IMR-90 (cell line): ENCODE measurements at regions not wholly inside any gene's neighbourhood (a gene's known extent, or its start where the extent isn't known, plus 50 kb on each side); places are given as distances from the start of the nearest gene placed in this dataset.

Experiments
- ATAC-seq: fragments of 200-7000 bp; cut with Tn5 transposase; 2 replicates; pipeline ENCODE4 v1.9.1; 2020; ENCODE audit warnings: low read depth, mild to moderate bottlenecking, moderate library complexity
- BruUV-seq: library from RNA; stranded (reverse); fragments of 400-500 nt; replicated peaks from 2 replicates; lab custom pipeline; 2021; lab: Mats Ljungman, UMichigan
- CTCF ChIA-PET: fragments of 300-600 bp; formaldehyde crosslinking; extraction: SDS; loops from one replicate; lab custom pipeline; 2021; ENCODE audit warnings: antibody characterized with exemption; lab: Yijun Ruan, JAX
- POLR2A ChIA-PET: fragments of 300-600 bp; sonication (Branson Sonifier 250); formaldehyde crosslinking; loops from one replicate; lab custom pipeline; 2022; ENCODE audit warnings: antibody characterized with exemption; ENCODE audit not compliant: unreplicated experiment; lab: Charles Lee
- DNase-seq: peaks from one replicate; pipeline ENCODE4 v3.0.0; 2013
- H2AFZ ChIP-seq: replicated peaks from 2 replicates; pipeline ENCODE3; 2013; ENCODE audit warnings: low read length, mild to moderate bottlenecking; ENCODE audit not compliant: poor library complexity
- H2AK5ac ChIP-seq: 2 replicates; pipeline ENCODE4 v1.6.1; 2013; ENCODE audit warnings: low read depth, low read length, inconsistent platforms
- H2AK9ac ChIP-seq: replicated peaks from 2 replicates; pipeline ENCODE3; 2013; ENCODE audit warnings: mild to moderate bottlenecking, low read depth, low read length, moderate library complexity; ENCODE audit not compliant: poor library complexity
- H2BK120ac ChIP-seq: 2 replicates; pipeline ENCODE4 v1.6.1; 2013; ENCODE audit warnings: low read depth, low read length, inconsistent platforms
- H2BK15ac ChIP-seq: 3 replicates; pipeline ENCODE4 v1.6.1; 2013; ENCODE audit warnings: low read depth, low read length, inconsistent platforms
- H2BK20ac ChIP-seq: 2 replicates; pipeline ENCODE4 v1.6.1; 2013; ENCODE audit warnings: low read depth, mild to moderate bottlenecking, inconsistent platforms, low read length, moderate library complexity
- H2BK5ac ChIP-seq: 2 replicates; pipeline ENCODE4 v1.6.1; 2013; ENCODE audit warnings: mild to moderate bottlenecking, low read depth, low read length, inconsistent platforms; ENCODE audit not compliant: poor library complexity, severe bottlenecking
- H3K14ac ChIP-seq: replicated peaks from 2 replicates; pipeline ENCODE4 v1.6.1; 2013; ENCODE audit warnings: low read depth, low read length, inconsistent platforms
- H3K18ac ChIP-seq: 2 replicates; pipeline ENCODE4 v1.6.1; 2013; ENCODE audit warnings: low read depth, low read length, control low read depth
- H3K23ac ChIP-seq: 2 replicates; pipeline ENCODE4 v1.6.1; 2013; ENCODE audit warnings: low read depth, low read length, inconsistent platforms
- H3K27ac ChIP-seq: 2 replicates; pipeline ENCODE4 v1.5.1; 2013; ENCODE audit warnings: mild to moderate bottlenecking, control low read depth, low read length; ENCODE audit not compliant: insufficient read depth
- H3K27me3 ChIP-seq: 2 replicates; pipeline ENCODE4 v1.6.1; 2013; ENCODE audit warnings: low read length; ENCODE audit not compliant: control insufficient read depth, insufficient read depth
- H3K36me3 ChIP-seq: 2 replicates; pipeline ENCODE4 v1.6.1; 2013; ENCODE audit warnings: low read length, mixed read lengths; ENCODE audit not compliant: control insufficient read depth, insufficient read depth
- H3K4ac ChIP-seq: 2 replicates; pipeline ENCODE4 v1.6.1; 2013; ENCODE audit warnings: low read depth, low read length, inconsistent platforms
- H3K4me1 ChIP-seq: 2 replicates; pipeline ENCODE4 v1.6.1; 2013; ENCODE audit warnings: low read length, mixed read lengths; ENCODE audit not compliant: control insufficient read depth, insufficient read depth
- H3K4me2 ChIP-seq: 2 replicates; pipeline ENCODE4 v1.6.1; 2013; ENCODE audit warnings: low read depth, mild to moderate bottlenecking, control low read depth, low read length, moderate library complexity
- H3K4me3 ChIP-seq: 2 replicates; pipeline ENCODE4 v1.5.1; 2013; ENCODE audit warnings: low read depth, mild to moderate bottlenecking, control low read depth, low read length, moderate library complexity; ENCODE audit not compliant: insufficient read depth
- H3K56ac ChIP-seq: 2 replicates; pipeline ENCODE4 v1.6.1; 2013; ENCODE audit warnings: low read length, inconsistent platforms; ENCODE audit not compliant: insufficient read depth; ENCODE audit errors: extremely low read depth
- H3K79me1 ChIP-seq, 2 experiments: 2 replicates each; pipeline ENCODE4 v1.6.1; 2013; ENCODE audit warnings: low read length in 2 of 2, inconsistent platforms in 1 of 2, low read depth in 1 of 2
- H3K9ac ChIP-seq: 2 replicates; pipeline ENCODE4 v1.6.1; 2013; ENCODE audit warnings: low read depth, low read length, control low read depth
- H3K9me1 ChIP-seq: 2 replicates; pipeline ENCODE4 v1.6.1; 2013; ENCODE audit warnings: low read length, inconsistent platforms; ENCODE audit not compliant: insufficient read depth
- H3K9me3 ChIP-seq: 2 replicates; pipeline ENCODE4 v1.6.1; 2013; ENCODE audit warnings: low read length; ENCODE audit not compliant: control insufficient read depth, insufficient read depth
- H4K20me1 ChIP-seq: 2 replicates; pipeline ENCODE4 v1.6.1; 2013; ENCODE audit warnings: low read length, inconsistent platforms; ENCODE audit not compliant: insufficient read depth
- H4K5ac ChIP-seq: 2 replicates; pipeline ENCODE4 v1.6.1; 2013; ENCODE audit warnings: mild to moderate bottlenecking, low read depth, low read length, control low read depth
- H4K8ac ChIP-seq, 2 experiments: 2 replicates each; pipeline ENCODE4 v1.6.1; 2013; ENCODE audit warnings: low read depth in 2 of 2, low read length in 2 of 2, control low read depth in 1 of 2, inconsistent platforms in 1 of 2
- H4K91ac ChIP-seq: 2 replicates; pipeline ENCODE4 v1.6.1; 2013; ENCODE audit warnings: low read depth, low read length, inconsistent platforms; ENCODE audit not compliant: insufficient read depth
- BHLHE40 ChIP-seq: fragments of 150-350 bp; IDR thresholded peaks from 2 replicates; pipeline ENCODE4 v1.6.1; 2016; ENCODE audit warnings: mild to moderate bottlenecking, low read depth, low read length
- CEBPB ChIP-seq: IDR thresholded peaks from 2 replicates; pipeline ENCODE4 v1.6.1; 2012; ENCODE audit warnings: low read depth, low read length, improper control_type of control experiment
- CHD1 ChIP-seq: IDR thresholded peaks from 2 replicates; pipeline ENCODE4 v1.6.1; 2012; ENCODE audit warnings: low read depth, low read length, improper control_type of control experiment
- CTCF ChIP-seq: conservative IDR thresholded peaks from 2 replicates; pipeline ENCODE4 v1.5.1; 2012; ENCODE audit warnings: mild to moderate bottlenecking, low read depth, low read length, improper control_type of control experiment
- ELK1 ChIP-seq: fragments of 150-350 bp; IDR thresholded peaks from 2 replicates; pipeline ENCODE4 v1.6.1; 2016; ENCODE audit warnings: low read depth, mild to moderate bottlenecking, low read length, moderate library complexity, borderline replicate concordance
- FOS ChIP-seq: fragments of 150-350 bp; IDR thresholded peaks from 2 replicates; pipeline ENCODE4 v1.6.1; 2016; ENCODE audit warnings: low read depth, low read length
- MAFK ChIP-seq: IDR thresholded peaks from 2 replicates; pipeline ENCODE4 v1.6.1; 2012; ENCODE audit warnings: low read depth, low read length, improper control_type of control experiment
- MAZ ChIP-seq: IDR thresholded peaks from 2 replicates; pipeline ENCODE4 v1.6.1; 2012; ENCODE audit warnings: low read depth, mild to moderate bottlenecking, low read length, improper control_type of control experiment, moderate library complexity, borderline replicate concordance
- MXI1 ChIP-seq: IDR thresholded peaks from 2 replicates; pipeline ENCODE4 v1.6.1; 2012; ENCODE audit warnings: low read depth, mild to moderate bottlenecking, low read length, moderate library complexity, borderline replicate concordance
- NFE2L2 ChIP-seq: fragments of 150-350 bp; IDR thresholded peaks from 2 replicates; pipeline ENCODE4 v1.6.1; 2016; ENCODE audit warnings: low read depth, mild to moderate bottlenecking, low read length
- POLR2A ChIP-seq: IDR thresholded peaks from 2 replicates; pipeline ENCODE4 v1.6.1; 2012; ENCODE audit warnings: mild to moderate bottlenecking, low read depth, low read length
- RAD21 ChIP-seq: IDR thresholded peaks from 2 replicates; pipeline ENCODE4 v1.6.1; 2012; ENCODE audit warnings: low read length, improper control_type of control experiment
- RCOR1 ChIP-seq: IDR thresholded peaks from 2 replicates; pipeline ENCODE4 v1.6.1; 2012; ENCODE audit warnings: mild to moderate bottlenecking, low read length, improper control_type of control experiment; ENCODE audit not compliant: insufficient replicate concordance
- RFX5 ChIP-seq: IDR thresholded peaks from 2 replicates; pipeline ENCODE4 v1.8.0; 2012; ENCODE audit warnings: low read depth, mild to moderate bottlenecking, low read length, moderate library complexity
- SMC3 ChIP-seq: fragments of 150-350 bp; IDR thresholded peaks from 2 replicates; pipeline ENCODE4 v1.6.1; 2016; ENCODE audit warnings: low read depth, mild to moderate bottlenecking, antibody characterized with exemption, low read length, moderate library complexity
- USF2 ChIP-seq: fragments of 150-350 bp; IDR thresholded peaks from 2 replicates; pipeline ENCODE4 v1.6.1; 2017; ENCODE audit warnings: mild to moderate bottlenecking, antibody characterized with exemption, low read length, low read depth
- WGBS, 2 experiments: methylation state at CpG; one replicate each; pipeline versions ENCODE4 v1.1.5 to v1.1.7; 2013; ENCODE audit warnings: missing lambda C conversion rate in 2 of 2; ENCODE audit not compliant: insufficient read length in 1 of 2; ENCODE audit errors: extremely low coverage in 2 of 2; 5-methylcytosine and 5-hydroxymethylcytosine counted together
- dilution Hi-C: fragments of 300-500 bp; cut with HindIII; formaldehyde crosslinking; loops from one replicate; pipeline ENCODE4 v1.14.3; 2018; ENCODE audit warnings: low sequenced_read_pairs; ENCODE audit not compliant: unreplicated experiment
- in situ Hi-C: fragments of 300-500 bp; cut with MboI; formaldehyde crosslinking; loops from 3 replicates; pipeline ENCODE4 v1.14.3; 2019; ENCODE audit warnings: low sequenced_read_pairs, inconsistent platforms, mixed read lengths
- intact Hi-C: fragments of 100-400 bp; cut with micrococcal nuclease; formaldehyde crosslinking; loops from 2 replicates; pipeline ENCODE4 v1.10.0; 2022

- no peak overlapping the region for H4K91ac ChIP-seq
- no peak for TF ChIP-seq USF2
- TF ChIP-seq ELK1, result no peak
- no peak for TF ChIP-seq CHD1
- TF ChIP-seq MAZ, result no peak
- no peak for TF ChIP-seq NFE2L2
- TF ChIP-seq RCOR1, result no peak
- no peak for TF ChIP-seq RAD21
- TF ChIP-seq POLR2A, result no peak
- TF ChIP-seq MAFK, result no peak
- TF ChIP-seq FOS, result no peak
- TF ChIP-seq CTCF, result no peak
- TF ChIP-seq RFX5, result no peak
- no peak for TF ChIP-seq SMC3
- no peak for TF ChIP-seq MXI1
- no peak for TF ChIP-seq BHLHE40
- TF ChIP-seq CEBPB, result no peak
- H3K4ac ChIP-seq, result no peak overlapping the region
- H3K27ac ChIP-seq, result no peak overlapping the region
- DNase-seq, result no peak
- no peak overlapping the region for H2BK120ac ChIP-seq
- in situ Hi-C loops, result no loop called here
- dilution Hi-C loops, result no loop called here
- WGBS, 2 experiments, result 100% methylated on average over 1 of the region's 3 CpGs; no CpG with 5 or more reads in 1 of the 2 experiments
- no peak overlapping the region for H2AFZ ChIP-seq
- H4K20me1 ChIP-seq, result no peaks in the 10 kb centered on the region
- no peak overlapping the region for H2AK5ac ChIP-seq
- H3K18ac ChIP-seq, result no peak overlapping the region
- H3K14ac ChIP-seq, result no peak overlapping the region
- H2AK9ac ChIP-seq, result no peak overlapping the region
- ATAC-seq, result no peak
- no peak overlapping the region for H3K9ac ChIP-seq
- no peaks in the 10 kb centered on the region for H3K4me1 ChIP-seq
- POLR2A ChIA-PET, result no interaction called here
- H2BK15ac ChIP-seq, result no peak overlapping the region
- no peak overlapping the region for H3K23ac ChIP-seq
- intact Hi-C loops, result loop anchor here (10.0 kb wide), 1 partner anchor 354 kb away; no protein-coding TSS in a partner anchor
- no peaks in the 10 kb centered on the region for H3K9me3 ChIP-seq
- no peaks in the 10 kb centered on the region for H3K79me1 ChIP-seq
- no peak overlapping the region for H4K5ac ChIP-seq
- BruUV-seq, result no TSS peak
- H3K9me1 ChIP-seq, result no peaks in the 10 kb centered on the region
- no peaks in the 10 kb centered on the region for H3K36me3 ChIP-seq
- H2BK5ac ChIP-seq, result no peak overlapping the region
- no peaks in the 10 kb centered on the region; the same call in 1 of the 2 replicates for H3K27me3 ChIP-seq
- H3K56ac ChIP-seq, result no peak overlapping the region
- H4K8ac ChIP-seq, result no peak overlapping the region
- no peak overlapping the region for H3K4me2 ChIP-seq
- no peak overlapping the region for H2BK20ac ChIP-seq
- CTCF ChIA-PET, result no interaction called here
- no peak overlapping the region for H3K4me3 ChIP-seq
Observed at GRCh38 chr9:7258688-7259396, 501.1 kb downstream of the KDM4C start.
